ENCODE measurements at regions not wholly inside any gene's neighbourhood (a gene's known extent, or its start where the extent isn't known, plus 50 kb on each side); places are given as distances from the start of the nearest gene placed in this dataset.

- H3K27ac Mint-ChIP-seq, result no peak overlapping the region
- Histone ChIP-seq H3K4me1 (ENCODE audit: insufficient read depth, low read length) (no peaks in the 10 kb centered on the region), H3K9me3 (ENCODE audit: control insufficient read depth in 1 of 2, low read length in 2 of 2) (no peaks in the 10 kb centered on the region), H3K4me3 (ENCODE audit: low read length in 2 of 2) (no peak overlapping the region), H3K27me3 (ENCODE audit: insufficient read depth, low read length) (no peaks in the 10 kb centered on the region), H3K36me3 (ENCODE audit: insufficient read depth, low read length) (no peaks in the 10 kb centered on the region), H3K27ac (ENCODE audit: low read depth, low read length) (no peak overlapping the region)
- ChIA-PET POLR2A (ENCODE audit: partially characterized antibody) (no interaction called here), CTCF (ENCODE audit: partially characterized antibody) (no interaction called here)
- H3K4me3 Mint-ChIP-seq, result no peak overlapping the region
- DNase-seq, result no peak
- no peaks in the 10 kb centered on the region for H3K36me3 Mint-ChIP-seq
- intact Hi-C loops (cut with micrococcal nuclease), result no loop called here
- H3K4me1 Mint-ChIP-seq, result no peaks in the 10 kb centered on the region
- H3K27me3 Mint-ChIP-seq, result no peaks in the 10 kb centered on the region
- H3K9me3 Mint-ChIP-seq, result peaks cover 0 to 7% (median 2%) of the 10 kb centered on the region in 8 donors
Observed at GRCh38 chr10:76666891-76667290, 970.7 kb downstream of the KCNMA1 start.

- H3K4me3 ChIP-seq (ENCODE audit: low read length in 2 of 2), result no peak overlapping the region
- intact Hi-C loops (cut with micrococcal nuclease), result no loop called here
- Mint-ChIP-seq H3K4me3 (no peak overlapping the region), H3K36me3 (no peaks in the 10 kb centered on the region), H3K27ac (no peak overlapping the region), H3K9me3 (peaks cover 0 to 4% (median 1%) of the 10 kb centered on the region in 8 donors), H3K4me1 (no peaks in the 10 kb centered on the region), H3K27me3 (no peaks in the 10 kb centered on the region)
- POLR2A ChIA-PET (ENCODE audit: partially characterized antibody), result no interaction called here
- CTCF ChIA-PET (ENCODE audit: partially characterized antibody), result no interaction called here
- H3K4me1 ChIP-seq (ENCODE audit: insufficient read depth, low read length), result no peaks in the 10 kb centered on the region
- no peak overlapping the region for H3K27ac ChIP-seq (ENCODE audit: low read depth, low read length)
- no peaks in the 10 kb centered on the region for H3K27me3 ChIP-seq (ENCODE audit: insufficient read depth, low read length)
- no peak for DNase-seq
- H3K9me3 ChIP-seq (ENCODE audit: control insufficient read depth in 1 of 2, low read length in 2 of 2), result no peaks in the 10 kb centered on the region
- H3K36me3 ChIP-seq (ENCODE audit: insufficient read depth, low read length), result no peaks in the 10 kb centered on the region
Observed at GRCh38 chr10:76665029-76665428, 972.6 kb downstream of the KCNMA1 start.

GRCh38 chr10:76657337-76658012, 980.1 kb downstream of the KCNMA1 start:
- ChIA-PET POLR2A (ENCODE audit: partially characterized antibody) (no interaction called here), CTCF (ENCODE audit: partially characterized antibody) (no interaction called here)
- Mint-ChIP-seq H3K27me3 (no peaks in the 10 kb centered on the region), H3K4me3 (no peak overlapping the region), H3K36me3 (no peaks in the 10 kb centered on the region), H3K4me1 (no peaks in the 10 kb centered on the region), H3K27ac (no peak overlapping the region), H3K9me3 (peaks cover 2 to 8% (median 3%) of the 10 kb centered on the region in 8 donors)
- H3K27me3 ChIP-seq (ENCODE audit: insufficient read depth, low read length), result no peaks in the 10 kb centered on the region
- no peak overlapping the region for H3K27ac ChIP-seq (ENCODE audit: low read depth, low read length)
- DNase-seq, result no peak
- H3K4me1 ChIP-seq (ENCODE audit: insufficient read depth, low read length), result no peaks in the 10 kb centered on the region
- no peaks in the 10 kb centered on the region for H3K36me3 ChIP-seq (ENCODE audit: insufficient read depth, low read length)
- H3K9me3 ChIP-seq (ENCODE audit: control insufficient read depth in 1 of 2, low read length in 2 of 2), result no peaks in the 10 kb centered on the region
- no peak overlapping the region for H3K4me3 ChIP-seq (ENCODE audit: low read length in 2 of 2)
- intact Hi-C loops (cut with micrococcal nuclease), result no loop called here

- Histone ChIP-seq H3K4me3 (ENCODE audit: low read length in 2 of 2) (no peak overlapping the region), H3K4me1 (ENCODE audit: insufficient read depth, low read length) (no peaks in the 10 kb centered on the region), H3K9me3 (ENCODE audit: control insufficient read depth in 1 of 2, low read length in 2 of 2) (no peaks in the 10 kb centered on the region), H3K27me3 (ENCODE audit: insufficient read depth, low read length) (no peaks in the 10 kb centered on the region), H3K27ac (ENCODE audit: low read depth, low read length) (no peak overlapping the region), H3K36me3 (ENCODE audit: insufficient read depth, low read length) (no peaks in the 10 kb centered on the region)
- DNase-seq, result no peak
- ChIA-PET POLR2A (ENCODE audit: partially characterized antibody) (no interaction called here), CTCF (ENCODE audit: partially characterized antibody) (no interaction called here)
- intact Hi-C loops (cut with micrococcal nuclease), result no loop called here
- Mint-ChIP-seq H3K36me3 (no peaks in the 10 kb centered on the region), H3K4me3 (no peak overlapping the region), H3K4me1 (no peaks in the 10 kb centered on the region), H3K9me3 (peaks cover 0 to 13% (median 3%) of the 10 kb centered on the region in 8 donors), H3K27ac (no peak overlapping the region), H3K27me3 (no peaks in the 10 kb centered on the region)
Observed at GRCh38 chr10:76651154-76651553, 986.5 kb downstream of the KCNMA1 start.

GRCh38 chr10:76649723-76650127, 987.9 kb downstream of the KCNMA1 start:
- ChIA-PET CTCF (ENCODE audit: partially characterized antibody) (no interaction called here), POLR2A (ENCODE audit: partially characterized antibody) (no interaction called here)
- Histone ChIP-seq H3K27ac (ENCODE audit: low read depth, low read length) (no peak overlapping the region), H3K27me3 (ENCODE audit: insufficient read depth, low read length) (no peaks in the 10 kb centered on the region), H3K36me3 (ENCODE audit: insufficient read depth, low read length) (no peaks in the 10 kb centered on the region), H3K4me3 (ENCODE audit: low read length in 2 of 2) (no peak overlapping the region), H3K9me3 (ENCODE audit: control insufficient read depth in 1 of 2, low read length in 2 of 2) (no peaks in the 10 kb centered on the region), H3K4me1 (ENCODE audit: insufficient read depth, low read length) (no peaks in the 10 kb centered on the region)
- Mint-ChIP-seq H3K27ac (no peak overlapping the region), H3K27me3 (no peaks in the 10 kb centered on the region), H3K4me3 (no peak overlapping the region), H3K9me3 (peaks cover 0 to 13% (median 3%) of the 10 kb centered on the region in 8 donors), H3K36me3 (no peaks in the 10 kb centered on the region), H3K4me1 (no peaks in the 10 kb centered on the region)
- no peak for DNase-seq
- intact Hi-C loops (cut with micrococcal nuclease), result no loop called here

- Histone ChIP-seq H3K9me3 (ENCODE audit: control insufficient read depth in 1 of 2, low read length in 2 of 2) (no peaks in the 10 kb centered on the region), H3K36me3 (ENCODE audit: insufficient read depth, low read length) (no peaks in the 10 kb centered on the region), H3K4me3 (ENCODE audit: low read length in 2 of 2) (no peak overlapping the region), H3K27ac (ENCODE audit: low read depth, low read length) (no peak overlapping the region), H3K27me3 (ENCODE audit: insufficient read depth, low read length) (no peaks in the 10 kb centered on the region), H3K4me1 (ENCODE audit: insufficient read depth, low read length) (no peaks in the 10 kb centered on the region)
- DNase-seq, result no peak
- intact Hi-C loops (cut with micrococcal nuclease), result no loop called here
- H3K4me1 Mint-ChIP-seq, result no peaks in the 10 kb centered on the region
- CTCF ChIA-PET (ENCODE audit: partially characterized antibody), result no interaction called here
- H3K4me3 Mint-ChIP-seq, result no peak overlapping the region
- H3K27me3 Mint-ChIP-seq, result no peaks in the 10 kb centered on the region
- H3K9me3 Mint-ChIP-seq, result peaks cover 0 to 8% (median 2%) of the 10 kb centered on the region in 8 donors
- POLR2A ChIA-PET (ENCODE audit: partially characterized antibody), result no interaction called here
- H3K36me3 Mint-ChIP-seq, result no peaks in the 10 kb centered on the region
- no peak overlapping the region for H3K27ac Mint-ChIP-seq
Observed at GRCh38 chr10:76649254-76649653, 988.4 kb downstream of the KCNMA1 start.

- H3K36me3 ChIP-seq (ENCODE audit: insufficient read depth, low read length), result no peaks in the 10 kb centered on the region
- Mint-ChIP-seq H3K27me3 (no peaks in the 10 kb centered on the region), H3K4me1 (no peaks in the 10 kb centered on the region), H3K27ac (no peak overlapping the region), H3K9me3 (peaks cover 0 to 9% (median 0%) of the 10 kb centered on the region in 8 donors), H3K4me3 (no peak overlapping the region), H3K36me3 (no peaks in the 10 kb centered on the region)
- ChIA-PET CTCF (ENCODE audit: partially characterized antibody) (no interaction called here), POLR2A (ENCODE audit: partially characterized antibody) (no interaction called here)
- H3K27me3 ChIP-seq (ENCODE audit: insufficient read depth, low read length), result no peaks in the 10 kb centered on the region
- no peaks in the 10 kb centered on the region for H3K4me1 ChIP-seq (ENCODE audit: insufficient read depth, low read length)
- intact Hi-C loops (cut with micrococcal nuclease), result no loop called here
- no peak for DNase-seq
- no peak overlapping the region for H3K27ac ChIP-seq (ENCODE audit: low read depth, low read length)
- no peaks in the 10 kb centered on the region for H3K9me3 ChIP-seq (ENCODE audit: control insufficient read depth in 1 of 2, low read length in 2 of 2)
- H3K4me3 ChIP-seq (ENCODE audit: low read length in 2 of 2), result no peak overlapping the region
Observed at GRCh38 chr10:76647301-76647700, 990.3 kb downstream of the KCNMA1 start.

GRCh38 chr10:76645341-76645740, 992.3 kb downstream of the KCNMA1 start:
- Histone ChIP-seq H3K27ac (ENCODE audit: low read depth, low read length) (no peak overlapping the region), H3K36me3 (ENCODE audit: insufficient read depth, low read length) (no peaks in the 10 kb centered on the region), H3K4me1 (ENCODE audit: insufficient read depth, low read length) (no peaks in the 10 kb centered on the region), H3K27me3 (ENCODE audit: insufficient read depth, low read length) (no peaks in the 10 kb centered on the region), H3K4me3 (ENCODE audit: low read length in 2 of 2) (no peak overlapping the region), H3K9me3 (ENCODE audit: control insufficient read depth in 1 of 2, low read length in 2 of 2) (no peaks in the 10 kb centered on the region)
- intact Hi-C loops (cut with micrococcal nuclease), result no loop called here
- CTCF ChIA-PET (ENCODE audit: partially characterized antibody), result interaction anchor here (1.0 kb wide), 1 partner anchor 14 kb away, joined by 3 read pairs; no protein-coding TSS in a partner anchor
- H3K27me3 Mint-ChIP-seq, result no peaks in the 10 kb centered on the region
- no peaks in the 10 kb centered on the region for H3K4me1 Mint-ChIP-seq
- no peaks in the 10 kb centered on the region for H3K36me3 Mint-ChIP-seq
- H3K27ac Mint-ChIP-seq, result no peak overlapping the region
- peaks cover 0 to 7% (median 0%) of the 10 kb centered on the region in 8 donors for H3K9me3 Mint-ChIP-seq
- DNase-seq, result no peak
- H3K4me3 Mint-ChIP-seq, result no peak overlapping the region
- POLR2A ChIA-PET (ENCODE audit: partially characterized antibody), result no interaction called here
